Memory B cell (primary cell): ENCODE measurements at regions not wholly inside any gene's neighbourhood (a gene's known extent, or its start where the extent isn't known, plus 50 kb on each side); places are given as distances from the start of the nearest gene placed in this dataset.
"Not testable (repeated sequence)": the region's sequence is repeated elsewhere in the genome, so short reads cannot be mapped to it uniquely, and the experiment has no call there.

Experiments used
- ATAC-seq: fragments of 150-1000 bp; cut with Tn5 transposase; 2 replicates; pipeline ENCODE4 v1.10.0; 2021; ENCODE audit warnings: low read depth, mild to moderate bottlenecking, moderate library complexity
- DNase-seq, 2 donors: peaks; one replicate each; pipeline ENCODE4 v3.0.0; 2022; ENCODE audit warnings: low spot score in 2 of 2
- H3K27ac Mint-ChIP-seq: one replicate; pipeline ENCODE4 v1.8.0; 2022; ENCODE audit warnings: mild to moderate bottlenecking, moderate library complexity, mixed read lengths
- H3K27me3 Mint-ChIP-seq: one replicate; pipeline ENCODE4 v1.8.0; 2022; ENCODE audit warnings: mixed read lengths
- H3K36me3 Mint-ChIP-seq: one replicate; pipeline ENCODE4 v1.8.0; 2022; ENCODE audit warnings: mild to moderate bottlenecking, mixed read lengths
- H3K4me1 Mint-ChIP-seq: one replicate; pipeline ENCODE4 v1.8.0; 2022; ENCODE audit warnings: mixed read lengths
- H3K4me3 Mint-ChIP-seq: one replicate; pipeline ENCODE4 v1.8.0; 2022; ENCODE audit warnings: mild to moderate bottlenecking, moderate library complexity, mixed read lengths
- H3K9me3 Mint-ChIP-seq: one replicate; pipeline ENCODE4 v1.8.0; 2022; ENCODE audit warnings: mixed read lengths

DNA sequence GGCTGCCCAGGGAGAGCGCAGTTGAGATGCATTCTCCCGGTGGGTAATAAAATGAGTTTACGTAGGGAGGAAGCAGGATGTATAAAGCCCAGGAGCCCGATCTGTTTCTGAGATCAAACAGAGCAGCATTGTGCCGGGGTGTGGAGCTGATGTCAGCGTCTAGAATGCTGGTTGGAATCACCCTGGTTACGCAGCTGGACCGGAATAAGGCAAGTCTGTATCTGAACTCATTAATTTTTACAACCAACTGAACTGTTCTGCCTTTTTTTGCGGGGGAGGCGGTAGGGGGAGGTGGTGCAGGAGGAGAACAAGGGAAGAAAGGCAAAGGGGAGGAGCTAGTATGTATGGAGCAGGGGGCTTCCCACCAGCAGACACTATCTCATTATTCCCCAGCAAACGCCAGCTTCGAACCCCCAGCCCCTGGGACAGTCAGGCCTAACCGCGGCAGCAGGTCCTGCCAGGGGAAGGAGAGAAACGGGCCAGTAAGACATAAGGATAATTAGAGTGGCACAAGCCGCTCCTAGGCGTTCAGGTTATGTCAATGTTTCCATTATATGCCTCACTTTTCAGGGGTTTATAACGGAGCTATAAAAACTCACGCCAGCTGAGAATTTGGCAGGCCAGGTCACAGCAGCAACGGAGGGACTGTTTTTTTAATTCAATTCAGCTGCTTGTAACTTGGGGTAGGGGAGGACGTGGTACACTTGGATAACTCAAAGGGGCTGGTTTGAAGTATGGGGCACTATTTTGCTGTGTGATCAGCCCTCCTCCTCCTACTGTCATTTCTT, 175.3 kb upstream of the HES1 start:
- Mint-ChIP-seq H3K4me3 (no peak overlapping the region), H3K4me1 (peaks cover 6% of the 10 kb centered on the region), H3K9me3 (no peaks in the 10 kb centered on the region), H3K36me3 (no peaks in the 10 kb centered on the region), H3K27ac (no peak overlapping the region), H3K27me3 (peaks cover 20% of the 10 kb centered on the region)
- DNase-seq: no peak
- no peak for ATAC-seq

GRCh38 chr3:193962986-193963685, 172.8 kb upstream of the HES1 start:
- DNase-seq: no peak
- H3K4me1 Mint-ChIP-seq: peaks cover 6% of the 10 kb centered on the region
- H3K4me3 Mint-ChIP-seq: no peak overlapping the region
- H3K27ac Mint-ChIP-seq: no peak overlapping the region
- ATAC-seq: no peak
- H3K9me3 Mint-ChIP-seq: no peaks in the 10 kb centered on the region
- no peaks in the 10 kb centered on the region for H3K36me3 Mint-ChIP-seq
- H3K27me3 Mint-ChIP-seq: peaks cover 19% of the 10 kb centered on the region

- peaks cover 19% of the 10 kb centered on the region for H3K27me3 Mint-ChIP-seq
- no peaks in the 10 kb centered on the region for H3K9me3 Mint-ChIP-seq
- H3K36me3 Mint-ChIP-seq: no peaks in the 10 kb centered on the region
- H3K4me3 Mint-ChIP-seq: no peak overlapping the region
- ATAC-seq (no peak), DNase-seq (no peak)
- H3K27ac Mint-ChIP-seq: no peak overlapping the region
- peaks cover 6% of the 10 kb centered on the region for H3K4me1 Mint-ChIP-seq
Measured at GRCh38 chr3:193963808-193964516, 172.0 kb upstream of the HES1 start.

GRCh38 chr3:193964517-193964880, 171.4 kb upstream of the HES1 start:
- Mint-ChIP-seq H3K4me3 (no peak overlapping the region), H3K27me3 (peaks cover 16% of the 10 kb centered on the region), H3K36me3 (no peaks in the 10 kb centered on the region), H3K27ac (no peak overlapping the region), H3K4me1 (peaks cover 6% of the 10 kb centered on the region), H3K9me3 (no peaks in the 10 kb centered on the region)
- ATAC-seq (no peak), DNase-seq (no peak)

GRCh38 chr3:193968380-193968974, 167.5 kb upstream of the HES1 start:
- no peak for DNase-seq
- no peaks in the 10 kb centered on the region for H3K9me3 Mint-ChIP-seq

GRCh38 chr3:193970131-193970772, 165.7 kb upstream of the HES1 start:
- DNase-seq: peak in 1 of 2 donors; percentile 33
- Mint-ChIP-seq H3K27ac (peak overlapping the region; percentile 10), H3K4me3 (peak overlapping the region; percentile 79), H3K4me1 (peaks cover 19% of the 10 kb centered on the region)
- H3K9me3 Mint-ChIP-seq, H3K36me3 Mint-ChIP-seq, H3K27me3 Mint-ChIP-seq: not testable (repeated sequence)
- peak; percentile 18 for ATAC-seq

More at GRCh38 chr3:193968380-193968974, 167.5 kb upstream of the HES1 start:
- H3K4me3 Mint-ChIP-seq: no peak overlapping the region
- ATAC-seq: no peak
- peaks cover 19% of the 10 kb centered on the region for H3K4me1 Mint-ChIP-seq
- peaks cover 3% of the 10 kb centered on the region for H3K27me3 Mint-ChIP-seq
- no peaks in the 10 kb centered on the region for H3K36me3 Mint-ChIP-seq
- H3K27ac Mint-ChIP-seq: no peak overlapping the region

GRCh38 chr3:193970773-193971206, 165.2 kb upstream of the HES1 start:
- Mint-ChIP-seq H3K9me3 (no peaks in the 10 kb centered on the region), H3K36me3 (no peaks in the 10 kb centered on the region), H3K27ac (peak overlapping the region; percentile 92), H3K4me1 (peaks cover 19% of the 10 kb centered on the region), H3K27me3 (peaks cover 1% of the 10 kb centered on the region), H3K4me3 (peak overlapping the region; percentile 79)
- ATAC-seq (peak; percentile 7), DNase-seq (no peak)

GRCh38 chr3:193971261-193971751, 164.6 kb upstream of the HES1 start:
- ATAC-seq (peak; percentile 90), DNase-seq (peak; percentile 43 to 70)
- Mint-ChIP-seq H3K9me3 (no peaks in the 10 kb centered on the region), H3K4me1 (peaks cover 19% of the 10 kb centered on the region), H3K36me3 (no peaks in the 10 kb centered on the region), H3K27ac (peak overlapping the region; percentile 92), H3K27me3 (no peaks in the 10 kb centered on the region), H3K4me3 (peak overlapping the region; percentile 79)

DNA sequence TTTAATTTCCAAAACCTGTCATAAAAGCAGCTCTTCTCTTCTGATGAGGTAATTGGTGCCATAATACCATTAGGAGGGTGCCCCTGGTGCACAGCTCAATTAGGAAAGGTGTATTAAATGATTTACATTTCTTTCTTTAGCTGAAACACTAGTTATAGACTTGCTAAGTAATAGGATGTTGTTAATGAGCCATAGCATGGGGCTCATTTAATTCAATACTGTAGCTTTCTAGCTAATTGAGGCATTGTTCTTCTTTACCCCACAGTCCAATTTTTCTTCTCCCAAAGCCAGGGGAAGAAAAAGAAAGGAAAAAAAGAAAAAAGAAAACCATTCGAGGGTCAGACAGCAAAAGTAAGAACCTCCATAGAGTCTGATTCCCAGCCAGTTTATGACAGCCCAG, 164.0 kb upstream of the HES1 start:
- Mint-ChIP-seq H3K4me3 (no peak overlapping the region), H3K9me3 (no peaks in the 10 kb centered on the region), H3K27ac (peak overlapping the region; percentile 92), H3K27me3 (no peaks in the 10 kb centered on the region), H3K4me1 (peaks cover 19% of the 10 kb centered on the region), H3K36me3 (no peaks in the 10 kb centered on the region)
- DNase-seq (no peak), ATAC-seq (no peak)

- no peak for DNase-seq
- peak overlapping the region; percentile 25 for H3K27ac Mint-ChIP-seq
- H3K36me3 Mint-ChIP-seq: no peaks in the 10 kb centered on the region
- no peak overlapping the region for H3K4me3 Mint-ChIP-seq
- no peak for ATAC-seq
- H3K27me3 Mint-ChIP-seq: no peaks in the 10 kb centered on the region
- peaks cover 19% of the 10 kb centered on the region for H3K4me1 Mint-ChIP-seq
- H3K9me3 Mint-ChIP-seq: no peaks in the 10 kb centered on the region
Measured at GRCh38 chr3:193972832-193973231, 163.1 kb upstream of the HES1 start.

GRCh38 chr3:193974191-193974652, 161.7 kb upstream of the HES1 start:
- DNase-seq (no peak), ATAC-seq (no peak)
- peaks cover 19% of the 10 kb centered on the region for H3K4me1 Mint-ChIP-seq
- no peak overlapping the region for H3K27ac Mint-ChIP-seq
- no peaks in the 10 kb centered on the region for H3K9me3 Mint-ChIP-seq
- H3K36me3 Mint-ChIP-seq: no peaks in the 10 kb centered on the region
- no peak overlapping the region for H3K4me3 Mint-ChIP-seq
- H3K27me3 Mint-ChIP-seq: no peaks in the 10 kb centered on the region

DNA sequence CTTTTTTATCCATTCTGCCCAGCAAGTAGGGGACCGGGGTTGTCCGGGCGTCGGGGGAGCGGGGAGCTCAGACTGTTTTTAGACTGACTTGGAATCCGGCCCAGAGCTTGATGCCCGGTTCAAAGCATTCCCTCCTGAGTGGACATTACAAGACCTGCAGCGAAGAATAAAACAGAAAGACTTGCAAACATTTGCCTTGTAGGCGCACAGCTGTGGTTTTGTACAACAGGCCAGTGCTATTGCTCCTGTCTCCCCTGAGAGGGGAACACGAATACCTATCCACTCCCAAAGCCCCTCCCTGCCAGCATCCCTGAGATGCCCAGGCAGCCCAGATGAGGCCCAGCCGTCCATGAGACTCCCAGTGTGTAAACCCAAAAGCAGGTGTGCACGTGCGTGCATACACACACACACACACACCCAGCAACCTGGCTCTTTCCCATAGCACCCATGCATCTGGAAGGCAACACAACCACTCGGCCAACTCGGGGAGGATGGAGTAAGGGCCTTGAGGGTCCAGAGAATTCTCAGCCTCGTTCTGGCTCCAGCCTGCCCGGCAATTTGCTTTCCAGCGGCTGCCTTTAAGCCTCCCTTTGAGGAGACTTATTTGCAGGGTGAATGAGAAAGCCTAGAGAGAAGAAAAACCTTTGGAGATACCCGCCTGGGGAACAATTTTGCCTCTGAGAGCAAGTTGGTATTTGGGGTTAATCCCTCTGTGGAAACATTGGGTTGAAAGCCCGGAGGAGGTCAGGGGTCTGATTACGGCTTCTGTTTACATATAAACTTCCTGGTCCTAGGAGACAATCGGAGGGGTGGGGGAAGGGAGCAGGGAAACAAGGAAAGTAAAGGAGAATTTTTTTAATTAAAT, 161.0 kb upstream of the HES1 start:
- H3K9me3 Mint-ChIP-seq: no peaks in the 10 kb centered on the region
- peaks cover 18% of the 10 kb centered on the region for H3K4me1 Mint-ChIP-seq
- H3K27ac Mint-ChIP-seq: no peak overlapping the region
- DNase-seq (no peak), ATAC-seq (no peak)
- no peaks in the 10 kb centered on the region for H3K36me3 Mint-ChIP-seq
- no peak overlapping the region for H3K4me3 Mint-ChIP-seq
- H3K27me3 Mint-ChIP-seq: peaks cover 2% of the 10 kb centered on the region

DNA sequence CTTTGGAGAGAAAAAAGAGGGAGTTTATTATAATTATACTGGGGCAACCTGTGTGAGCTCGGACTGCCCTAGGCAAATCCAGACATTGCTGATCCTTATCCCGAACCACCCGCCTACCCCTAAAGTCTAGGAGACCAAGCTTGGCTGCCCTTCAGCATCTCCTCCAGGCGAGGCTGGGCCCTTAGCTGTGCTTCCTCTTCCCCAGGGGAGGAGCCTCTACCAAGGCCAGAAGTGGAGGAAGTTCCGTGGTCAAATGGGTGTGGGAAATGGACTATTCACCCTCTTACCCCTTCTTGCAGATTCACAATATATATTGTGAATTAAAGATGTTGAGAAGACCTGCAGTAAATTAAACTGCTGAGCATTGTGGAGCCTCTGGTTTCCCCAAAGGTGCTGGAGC, 158.3 kb upstream of the HES1 start:
- ATAC-seq (no peak), DNase-seq (no peak)
- Mint-ChIP-seq H3K27ac (no peak overlapping the region), H3K36me3 (no peaks in the 10 kb centered on the region), H3K27me3 (peaks cover 2% of the 10 kb centered on the region), H3K4me1 (peaks cover 3% of the 10 kb centered on the region), H3K4me3 (no peak overlapping the region), H3K9me3 (no peaks in the 10 kb centered on the region)
